ENCODE measurements at regions not wholly inside any gene's neighbourhood (a gene's known extent, or its start where the extent isn't known, plus 50 kb on each side); places are given as distances from the start of the nearest gene placed in this dataset.

GRCh38 chr6:91149246-91149955 lies 562.5 kb upstream of the MAP3K7 start (continued):
- TF ChIP-seq CHD7 (IDR thresholded peaks at IDR 0.05; ENCODE audit: insufficient replicate concordance, low read length) (no peak), NANOG (IDR thresholded peaks at IDR 0.05; ENCODE audit: insufficient read depth, low read depth, low read length, poor library complexity, severe bottlenecking) (no peak), CBX5 (IDR thresholded peaks at IDR 0.05; ENCODE audit: low read depth, low read length) (no peak), POLR2AphosphoS5 (IDR thresholded peaks at IDR 0.05; ENCODE audit: low read depth, low read length) (no peak), CREB1 (IDR thresholded peaks at IDR 0.05) (no peak), USF2 (IDR thresholded peaks at IDR 0.05; ENCODE audit: low read length) (no peak), ZNF274 (IDR thresholded peaks at IDR 0.05; ENCODE audit: borderline replicate concordance, extremely low read depth, low read length) (no peak), CTBP2 (IDR thresholded peaks at IDR 0.05; ENCODE audit: borderline replicate concordance, insufficient read depth, insufficient read length, low read length) (no peak), PHF8 (conservative IDR thresholded peaks at IDR 0.05; ENCODE audit: low read depth, low read length) (no peak), BACH1 (IDR thresholded peaks at IDR 0.05; ENCODE audit: low read length) (no peak)

Measured in H1 (cell line).